SK-N-SH (cell line): ENCODE measurements at regions not wholly inside any gene's neighbourhood (a gene's known extent, or its start where the extent isn't known, plus 50 kb on each side); places are given as distances from the start of the nearest gene placed in this dataset.

ENCODE experiments used
- FOSL2 ChIP-seq: IDR thresholded peaks from 2 replicates; pipeline ENCODE4 v1.4.0; 2012; ENCODE audit warnings: low read depth, mild to moderate bottlenecking, moderate library complexity, borderline replicate concordance
- GABPA ChIP-seq: IDR thresholded peaks from 2 replicates; pipeline ENCODE4 v1.4.0; 2012; ENCODE audit warnings: low read depth, mild to moderate bottlenecking
- NRF1 ChIP-seq: IDR thresholded peaks from 2 replicates; pipeline ENCODE4 v1.6.1; 2012; ENCODE audit warnings: low read depth, mild to moderate bottlenecking, low read length
- POLR2AphosphoS5 ChIP-seq: IDR thresholded peaks from 2 replicates; pipeline ENCODE4 v1.6.1; 2012; ENCODE audit warnings: low read depth, low read length
- RAD21 ChIP-seq: IDR thresholded peaks from 2 replicates; pipeline ENCODE4 v1.6.1; 2012; ENCODE audit warnings: mild to moderate bottlenecking, low read length
- RXRA ChIP-seq: IDR thresholded peaks from 2 replicates; pipeline ENCODE4 v1.4.0; 2012; ENCODE audit warnings: low read depth, mild to moderate bottlenecking, borderline replicate concordance
- SMC3 ChIP-seq: IDR thresholded peaks from 2 replicates; pipeline ENCODE4 v1.6.1; 2012; ENCODE audit warnings: low read depth, low read length, improper control_type of control experiment
- YY1 ChIP-seq: IDR thresholded peaks from 2 replicates; pipeline ENCODE4 v1.4.0; 2012; ENCODE audit warnings: low read depth, mild to moderate bottlenecking
- TF ChIP-seq, protein P1 (sequence below): IDR thresholded peaks from 2 replicates; pipeline ENCODE4 v1.4.0; 2012; ENCODE audit warnings: low read depth
- TF ChIP-seq, protein P2 (sequence below): fragments of 200-600 bp; sonication (generic); IDR thresholded peaks from 2 replicates; pipeline ENCODE4 v1.6.1; 2017; ENCODE audit warnings: antibody characterized with exemption, mild to moderate bottlenecking, moderate library complexity
- TF ChIP-seq, protein P3 (sequence below): IDR thresholded peaks from 2 replicates; pipeline ENCODE4 v1.6.1; 2012; ENCODE audit warnings: mild to moderate bottlenecking, low read depth, low read length, moderate library complexity

DNA sequence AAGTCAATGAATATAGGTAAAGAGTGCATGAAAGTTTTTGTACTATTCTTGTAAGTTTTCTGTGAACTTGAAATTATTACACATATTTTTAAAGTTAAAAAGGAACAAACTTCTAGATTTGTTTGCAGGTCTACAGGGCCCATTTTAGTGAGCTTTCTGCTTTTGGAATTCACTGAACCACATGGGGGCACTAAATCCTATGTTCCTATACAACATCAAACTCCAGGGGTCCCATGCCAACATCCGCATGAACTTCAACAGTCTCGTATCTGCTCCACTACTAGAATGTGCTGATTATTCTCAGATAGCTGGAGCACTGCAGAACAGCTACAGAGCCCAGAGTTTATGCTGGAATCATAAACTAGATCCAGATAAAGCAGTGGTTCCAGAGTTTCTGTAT lies 347.9 kb upstream of the SPTLC3 start:
- TF ChIP-seq RAD21 (peak; percentile 52), RXRA (no peak), YY1 (no peak), SMC3 (no peak), FOSL2 (no peak), POLR2AphosphoS5 (no peak), GABPA (no peak), NRF1 (no peak)
- TF ChIP-seq, protein P1, sequence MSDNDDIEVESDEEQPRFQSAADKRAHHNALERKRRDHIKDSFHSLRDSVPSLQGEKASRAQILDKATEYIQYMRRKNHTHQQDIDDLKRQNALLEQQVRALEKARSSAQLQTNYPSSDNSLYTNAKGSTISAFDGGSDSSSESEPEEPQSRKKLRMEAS = no peak
- TF ChIP-seq, protein P2, sequence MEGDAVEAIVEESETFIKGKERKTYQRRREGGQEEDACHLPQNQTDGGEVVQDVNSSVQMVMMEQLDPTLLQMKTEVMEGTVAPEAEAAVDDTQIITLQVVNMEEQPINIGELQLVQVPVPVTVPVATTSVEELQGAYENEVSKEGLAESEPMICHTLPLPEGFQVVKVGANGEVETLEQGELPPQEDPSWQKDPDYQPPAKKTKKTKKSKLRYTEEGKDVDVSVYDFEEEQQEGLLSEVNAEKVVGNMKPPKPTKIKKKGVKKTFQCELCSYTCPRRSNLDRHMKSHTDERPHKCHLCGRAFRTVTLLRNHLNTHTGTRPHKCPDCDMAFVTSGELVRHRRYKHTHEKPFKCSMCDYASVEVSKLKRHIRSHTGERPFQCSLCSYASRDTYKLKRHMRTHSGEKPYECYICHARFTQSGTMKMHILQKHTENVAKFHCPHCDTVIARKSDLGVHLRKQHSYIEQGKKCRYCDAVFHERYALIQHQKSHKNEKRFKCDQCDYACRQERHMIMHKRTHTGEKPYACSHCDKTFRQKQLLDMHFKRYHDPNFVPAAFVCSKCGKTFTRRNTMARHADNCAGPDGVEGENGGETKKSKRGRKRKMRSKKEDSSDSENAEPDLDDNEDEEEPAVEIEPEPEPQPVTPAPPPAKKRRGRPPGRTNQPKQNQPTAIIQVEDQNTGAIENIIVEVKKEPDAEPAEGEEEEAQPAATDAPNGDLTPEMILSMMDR = 0 out of 2 replicates have a peak, but pooled peaks have one; percentile 13
- TF ChIP-seq, protein P3, sequence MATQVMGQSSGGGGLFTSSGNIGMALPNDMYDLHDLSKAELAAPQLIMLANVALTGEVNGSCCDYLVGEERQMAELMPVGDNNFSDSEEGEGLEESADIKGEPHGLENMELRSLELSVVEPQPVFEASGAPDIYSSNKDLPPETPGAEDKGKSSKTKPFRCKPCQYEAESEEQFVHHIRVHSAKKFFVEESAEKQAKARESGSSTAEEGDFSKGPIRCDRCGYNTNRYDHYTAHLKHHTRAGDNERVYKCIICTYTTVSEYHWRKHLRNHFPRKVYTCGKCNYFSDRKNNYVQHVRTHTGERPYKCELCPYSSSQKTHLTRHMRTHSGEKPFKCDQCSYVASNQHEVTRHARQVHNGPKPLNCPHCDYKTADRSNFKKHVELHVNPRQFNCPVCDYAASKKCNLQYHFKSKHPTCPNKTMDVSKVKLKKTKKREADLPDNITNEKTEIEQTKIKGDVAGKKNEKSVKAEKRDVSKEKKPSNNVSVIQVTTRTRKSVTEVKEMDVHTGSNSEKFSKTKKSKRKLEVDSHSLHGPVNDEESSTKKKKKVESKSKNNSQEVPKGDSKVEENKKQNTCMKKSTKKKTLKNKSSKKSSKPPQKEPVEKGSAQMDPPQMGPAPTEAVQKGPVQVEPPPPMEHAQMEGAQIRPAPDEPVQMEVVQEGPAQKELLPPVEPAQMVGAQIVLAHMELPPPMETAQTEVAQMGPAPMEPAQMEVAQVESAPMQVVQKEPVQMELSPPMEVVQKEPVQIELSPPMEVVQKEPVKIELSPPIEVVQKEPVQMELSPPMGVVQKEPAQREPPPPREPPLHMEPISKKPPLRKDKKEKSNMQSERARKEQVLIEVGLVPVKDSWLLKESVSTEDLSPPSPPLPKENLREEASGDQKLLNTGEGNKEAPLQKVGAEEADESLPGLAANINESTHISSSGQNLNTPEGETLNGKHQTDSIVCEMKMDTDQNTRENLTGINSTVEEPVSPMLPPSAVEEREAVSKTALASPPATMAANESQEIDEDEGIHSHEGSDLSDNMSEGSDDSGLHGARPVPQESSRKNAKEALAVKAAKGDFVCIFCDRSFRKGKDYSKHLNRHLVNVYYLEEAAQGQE = no peak
